GM18526 (cell line): ENCODE measurements at regions not wholly inside any gene's neighbourhood (a gene's known extent, or its start where the extent isn't known, plus 50 kb on each side); places are given as distances from the start of the nearest gene placed in this dataset.

Experiments
- POLR2A ChIP-seq: IDR thresholded peaks from 3 replicates; pipeline ENCODE4 v1.6.1; 2011; ENCODE audit not compliant: insufficient read length; ENCODE audit errors: extremely low read depth

DNA sequence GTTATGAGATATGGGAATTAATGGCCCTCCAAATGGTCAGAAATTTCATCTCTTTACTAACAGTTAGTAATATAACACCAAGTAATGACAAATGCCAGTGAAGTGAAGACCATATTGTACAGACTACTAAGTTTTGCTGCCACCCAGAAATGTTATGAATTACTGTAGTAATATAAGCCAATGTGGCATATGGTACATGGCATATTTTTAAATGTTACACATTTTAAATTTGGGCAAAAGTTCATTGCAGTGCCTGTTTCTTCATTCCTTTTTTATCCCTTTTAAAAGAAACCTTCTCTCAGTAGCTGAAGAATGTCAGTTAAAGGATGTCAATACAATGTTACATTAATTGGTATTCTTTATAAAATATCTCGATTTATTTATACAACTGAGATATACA, 626.5 kb upstream of the SLC8A1 start:
- no peak for TF ChIP-seq POLR2A

DNA sequence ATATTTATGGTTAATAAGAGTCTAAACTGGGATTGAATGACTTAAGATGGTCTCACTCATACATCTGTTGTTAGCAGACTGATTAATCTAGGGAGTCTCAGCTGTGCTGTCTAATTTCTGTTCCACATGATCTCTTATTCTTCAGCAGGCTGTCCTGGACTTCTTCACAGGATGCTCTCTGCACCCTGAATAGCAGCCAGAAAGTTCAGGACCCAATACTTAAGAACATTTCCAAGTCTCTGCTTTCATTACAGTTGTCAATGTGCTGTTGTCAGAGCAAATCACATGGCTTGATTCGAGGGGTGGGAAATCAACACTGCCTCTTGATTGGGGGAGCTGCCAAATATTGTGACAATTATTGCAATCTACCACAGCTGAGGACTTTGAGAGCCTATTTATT, 627.1 kb upstream of the SLC8A1 start:
- TF ChIP-seq POLR2A, result no peak

DNA sequence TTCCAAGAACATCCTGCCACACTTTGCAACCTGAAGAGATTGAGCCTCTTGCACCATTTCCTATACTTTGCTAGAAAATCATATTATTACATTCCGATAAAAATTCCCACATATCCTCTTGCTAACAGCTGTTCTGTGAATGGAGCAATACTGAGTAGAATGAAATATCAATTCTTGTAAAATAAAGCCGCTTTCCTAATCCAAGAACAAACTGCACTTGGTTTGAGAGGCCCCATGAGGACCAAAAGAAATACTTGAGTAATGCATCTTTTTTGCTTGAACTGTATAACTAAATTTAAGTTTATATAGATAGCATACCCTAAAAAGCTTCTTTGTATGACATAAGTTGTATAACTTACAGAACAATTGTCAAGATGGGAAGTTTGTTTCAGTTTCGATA, 632.4 kb upstream of the SLC8A1 start:
- no peak for TF ChIP-seq POLR2A

DNA sequence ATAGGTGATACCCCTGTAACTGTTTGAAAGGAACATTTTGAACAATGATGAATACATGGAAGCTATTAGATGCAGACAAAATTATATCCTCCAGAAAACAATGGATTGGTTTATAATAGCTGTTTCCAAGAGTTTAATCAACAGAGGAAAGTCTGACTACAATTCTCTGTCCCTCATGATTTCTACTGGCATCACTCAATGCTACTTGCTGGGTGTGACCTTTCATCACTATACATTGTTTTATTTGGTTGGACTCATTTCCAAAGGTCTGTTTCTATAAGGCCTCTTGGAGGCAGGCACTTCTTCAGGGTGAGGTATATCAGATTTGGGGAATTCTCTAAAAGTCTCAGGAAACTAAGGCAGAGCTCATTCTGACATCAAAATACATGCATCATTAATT, 636.1 kb upstream of the SLC8A1 start:
- no peak for TF ChIP-seq POLR2A

DNA sequence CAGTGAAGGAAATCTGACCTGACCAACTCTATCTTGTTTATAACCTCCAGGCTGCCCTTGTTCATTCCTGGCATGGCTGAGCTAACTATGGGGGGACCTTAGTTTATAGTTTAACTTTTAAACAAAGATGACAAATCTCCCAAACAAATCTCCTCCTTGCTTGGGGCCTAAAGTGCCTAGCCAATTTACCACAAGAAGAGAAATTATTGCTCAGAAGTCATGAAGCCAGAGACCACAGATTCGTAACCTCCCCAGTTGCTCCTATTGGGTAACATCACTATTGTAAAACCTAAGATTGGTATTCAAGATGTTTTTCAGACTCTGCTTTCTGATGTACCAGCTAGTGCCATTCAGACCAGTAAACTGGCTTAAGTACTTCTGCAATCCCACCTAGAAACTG, 649.4 kb upstream of the SLC8A1 start:
- no peak for TF ChIP-seq POLR2A

DNA sequence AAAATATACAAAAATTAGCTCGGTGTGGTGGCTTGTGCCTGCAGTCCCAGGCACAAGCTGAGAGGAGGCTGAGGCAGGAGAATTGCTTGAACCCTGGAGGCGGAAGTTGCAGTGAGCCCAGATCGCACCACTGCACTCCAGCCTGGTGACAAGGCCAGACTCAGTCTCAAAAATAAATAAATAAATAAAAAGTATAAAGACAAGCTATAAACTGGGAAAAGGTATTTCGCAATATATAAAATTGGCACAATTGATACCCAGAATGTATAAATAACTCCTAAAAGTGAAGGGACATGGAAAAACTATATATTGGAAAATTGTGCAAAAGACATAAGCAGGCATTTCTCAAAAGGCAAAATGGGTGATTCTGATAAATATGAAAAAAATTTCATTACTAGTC, 657.9 kb upstream of the SLC8A1 start:
- TF ChIP-seq POLR2A, result no peak

DNA sequence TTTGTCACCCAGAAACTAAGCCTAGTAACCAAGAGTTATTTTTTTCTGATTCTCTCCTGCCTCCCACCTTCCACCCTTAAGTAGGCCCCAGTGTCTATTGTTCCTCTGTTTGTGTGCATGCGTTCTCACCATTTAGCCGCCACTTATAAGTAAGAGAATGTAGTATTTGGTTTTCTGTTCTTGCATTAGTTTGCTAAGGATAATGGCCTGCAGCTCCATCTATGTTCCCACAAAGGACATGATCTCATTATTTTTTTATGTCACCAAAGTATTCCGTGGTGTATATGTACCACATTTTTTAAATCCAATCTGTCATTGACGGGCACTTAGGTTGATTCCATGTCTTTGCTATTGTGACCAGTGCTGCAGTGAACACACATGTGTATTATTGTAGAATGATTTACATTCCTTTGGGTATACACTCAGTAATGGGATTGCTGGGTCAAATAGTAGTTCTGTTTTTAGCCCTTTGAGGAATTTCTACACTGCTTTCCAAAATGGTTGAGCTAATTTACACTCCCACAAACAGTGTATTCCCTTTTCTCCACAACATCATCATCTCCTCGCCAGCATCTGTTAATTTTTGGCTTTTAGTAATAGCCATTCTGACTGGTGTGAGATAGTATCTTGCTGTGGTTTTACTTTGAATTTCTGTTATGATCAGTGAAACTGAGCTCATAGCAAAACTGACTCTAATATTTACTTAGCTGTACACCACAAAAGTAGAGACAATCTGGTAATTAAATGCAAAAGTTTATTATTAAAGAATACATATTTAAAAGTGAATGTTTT, 660.1 kb upstream of the SLC8A1 start:
- TF ChIP-seq POLR2A, result no peak

DNA sequence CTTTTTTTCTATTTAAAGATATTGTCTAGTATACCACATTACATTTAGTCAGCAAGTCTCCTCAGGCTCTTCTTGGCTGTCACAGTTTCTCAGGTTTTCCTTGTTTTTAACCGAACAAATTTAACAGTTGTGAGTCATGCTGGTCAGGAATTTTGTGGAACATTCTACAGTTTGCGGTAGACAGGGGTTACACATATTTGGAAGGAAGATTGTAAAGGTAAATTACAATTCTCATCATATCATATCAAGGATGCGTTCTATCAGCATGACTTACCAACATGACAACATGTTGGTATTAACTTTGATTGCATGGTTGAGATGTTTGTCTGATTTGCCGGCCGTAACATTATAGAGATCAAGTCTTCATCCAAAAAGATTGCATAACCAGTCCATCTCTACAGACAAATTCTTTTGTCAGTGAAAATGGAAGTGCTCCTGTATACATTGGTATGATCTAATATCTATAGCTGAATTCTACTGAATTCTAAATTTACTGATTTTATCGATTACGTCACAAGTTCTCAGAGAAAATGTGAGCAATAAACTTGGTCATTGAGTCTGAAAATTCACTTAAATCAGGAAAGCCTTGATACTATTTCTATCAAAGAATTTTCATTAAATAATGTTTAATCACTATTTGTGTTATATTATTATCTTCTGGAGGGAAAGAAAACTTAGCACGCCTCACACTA, 664.4 kb upstream of the SLC8A1 start:
- TF ChIP-seq POLR2A, result no peak

DNA sequence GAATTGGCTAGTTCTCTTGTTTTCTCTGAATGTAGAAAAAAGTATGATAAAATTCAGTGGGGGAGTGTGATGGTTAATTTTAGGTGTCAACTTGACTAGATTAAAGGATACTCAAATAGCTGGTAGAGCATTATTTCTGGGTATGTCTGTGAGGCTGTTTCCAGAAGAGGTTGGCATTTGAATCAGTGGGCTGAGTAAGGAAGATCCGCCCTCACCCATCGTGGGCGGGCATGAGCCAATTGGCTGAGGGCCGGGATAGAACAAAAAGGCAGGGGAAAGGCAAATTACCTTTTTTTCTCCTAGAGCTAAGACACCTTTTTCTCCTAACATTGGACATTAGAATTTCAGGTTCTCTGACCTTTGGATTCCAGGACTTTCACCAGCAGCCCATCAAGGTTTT, 667.6 kb upstream of the SLC8A1 start:
- no peak for TF ChIP-seq POLR2A

DNA sequence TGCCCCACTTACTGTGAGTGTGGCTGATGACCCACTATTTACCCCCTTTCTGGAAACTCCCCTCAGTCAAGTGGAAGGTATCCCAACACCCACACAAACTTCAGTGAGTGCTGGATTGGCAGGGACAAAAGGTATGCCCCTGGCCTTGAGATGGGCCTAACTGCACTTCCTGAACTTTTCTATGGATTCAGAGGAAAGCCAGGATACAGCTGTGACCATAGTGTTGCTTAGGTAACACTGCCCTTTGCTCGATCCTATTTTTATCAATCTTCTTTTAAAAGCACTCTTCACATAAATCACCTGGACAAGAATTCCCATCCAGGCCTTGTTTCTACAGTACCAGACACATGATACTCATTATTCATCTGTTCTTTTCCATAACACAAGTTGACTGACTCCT, 671.5 kb upstream of the SLC8A1 start:
- no peak for TF ChIP-seq POLR2A

DNA sequence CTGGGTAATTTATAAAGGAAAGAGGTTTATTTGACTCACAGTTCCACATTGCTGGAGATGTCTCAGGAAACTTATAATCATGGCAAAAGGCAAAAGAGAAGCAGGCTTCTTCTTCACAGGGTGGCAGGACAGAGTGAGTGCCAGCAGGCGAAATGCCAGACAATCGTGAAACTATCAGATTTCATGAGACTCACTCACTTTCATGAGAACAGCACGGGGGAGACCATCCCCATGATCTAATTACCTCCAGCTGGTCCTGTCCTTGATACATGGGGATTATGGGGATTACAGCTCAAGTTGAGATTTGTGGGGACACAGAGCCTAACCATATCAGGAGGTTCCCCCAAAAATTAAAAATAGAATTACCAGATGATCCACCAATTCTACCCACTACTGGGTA, 675.5 kb upstream of the SLC8A1 start:
- no peak for TF ChIP-seq POLR2A

DNA sequence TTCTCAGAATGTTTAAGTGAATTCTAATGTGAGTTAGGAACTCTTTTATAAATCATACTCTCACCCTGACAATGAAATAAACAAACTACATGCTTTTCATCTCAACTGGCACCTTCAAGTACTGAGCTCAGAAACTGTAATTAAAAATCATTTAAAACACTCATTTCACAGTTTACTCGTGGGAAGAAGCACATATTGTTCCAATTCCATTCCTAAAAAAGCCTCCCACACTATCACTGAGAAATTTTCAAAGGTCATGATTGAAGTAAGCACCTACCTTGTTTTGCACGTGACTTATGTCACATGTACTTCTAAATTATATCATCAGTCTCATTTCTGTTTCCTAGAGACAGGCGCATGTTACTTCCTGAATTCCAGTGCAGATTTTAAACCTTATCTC, 678.1 kb upstream of the SLC8A1 start:
- no peak for TF ChIP-seq POLR2A

DNA sequence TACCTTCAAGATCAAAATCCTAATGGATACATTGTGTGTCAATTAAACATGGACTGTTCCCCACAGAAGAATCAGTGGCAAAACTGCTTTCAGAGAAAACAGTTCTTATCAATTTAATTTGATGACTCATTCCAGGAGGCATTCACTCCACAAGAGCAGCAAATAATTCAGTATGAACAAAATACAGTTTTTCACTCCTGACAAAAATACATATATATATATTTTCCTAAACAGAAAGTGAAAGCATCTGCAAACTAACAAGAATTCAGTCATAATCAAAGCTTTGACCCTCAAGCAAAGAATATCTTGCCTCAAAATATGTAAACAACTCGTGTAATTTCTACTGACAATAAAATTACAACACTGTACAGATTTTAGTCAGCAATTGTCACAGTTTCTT, 685.1 kb upstream of the SLC8A1 start:
- TF ChIP-seq POLR2A, result no peak

DNA sequence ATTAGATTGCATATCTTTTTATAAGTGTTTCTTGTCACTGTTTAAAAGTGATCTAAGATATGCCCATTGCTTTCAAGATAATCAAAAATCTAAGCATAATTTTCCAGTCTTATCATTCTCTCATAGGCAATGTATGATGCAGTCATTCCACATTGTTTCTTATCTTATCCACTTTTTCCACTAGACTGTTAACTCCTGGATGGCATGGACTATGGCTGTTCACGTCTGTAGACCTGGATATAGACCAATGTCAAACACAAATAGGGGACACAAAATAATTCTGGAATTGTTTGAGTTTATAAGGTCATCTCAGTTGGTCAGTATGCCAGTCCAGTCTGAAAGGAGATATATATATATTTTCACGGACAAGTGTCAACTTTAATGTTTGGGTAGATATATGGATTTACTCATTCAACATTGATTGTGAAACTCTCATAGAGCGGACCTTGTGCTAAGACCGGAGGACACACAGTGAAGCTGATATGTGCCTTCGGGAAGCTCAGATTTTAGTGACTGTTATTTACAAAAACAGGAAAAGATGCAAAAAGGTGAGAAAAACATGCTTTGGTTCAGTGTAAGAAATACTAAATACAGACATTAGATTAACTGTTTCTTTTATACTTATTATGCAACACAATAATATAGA, 689.4 kb upstream of the SLC8A1 start:
- TF ChIP-seq POLR2A, result no peak

DNA sequence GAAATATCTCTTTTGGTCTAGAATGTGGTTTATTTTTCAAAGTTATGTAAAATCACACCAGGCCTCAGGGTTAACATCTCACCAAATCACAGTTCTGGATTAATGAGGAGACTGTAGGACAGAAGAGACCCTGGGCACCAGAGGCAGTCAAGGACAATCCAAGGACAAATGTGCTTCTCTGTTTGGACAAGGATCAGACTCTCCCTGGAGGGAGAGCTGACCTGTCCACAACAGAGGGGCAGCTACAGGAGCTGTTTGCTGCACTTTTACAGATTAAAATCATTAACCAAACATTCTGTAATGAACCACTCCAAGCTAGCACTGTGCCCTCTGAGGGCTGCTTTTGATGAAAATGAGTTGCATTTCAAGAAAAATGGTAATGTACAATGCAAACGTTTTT, 690.6 kb upstream of the SLC8A1 start:
- TF ChIP-seq POLR2A, result no peak

DNA sequence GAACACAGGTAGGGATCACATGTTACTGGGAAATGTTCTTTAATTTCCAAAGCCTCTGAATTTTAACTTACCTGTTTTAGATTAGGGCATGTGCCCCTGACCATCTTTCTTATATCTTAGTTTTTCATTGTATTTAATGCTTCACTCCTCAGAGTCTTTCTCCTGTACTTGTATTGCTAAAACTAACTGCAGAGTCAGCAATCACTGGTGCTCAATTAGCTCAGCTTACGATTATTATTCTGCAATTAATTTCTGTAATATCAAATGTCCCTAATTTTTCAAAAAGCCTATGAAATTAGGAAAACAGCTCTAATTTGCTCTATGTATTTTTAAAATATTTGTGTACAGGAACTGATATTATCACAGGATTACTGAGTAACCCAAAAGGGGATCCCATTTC, 693.2 kb upstream of the SLC8A1 start:
- TF ChIP-seq POLR2A, result no peak
